Mesenchymal stem cell (in vitro differentiated cells and primary cell): ENCODE measurements at regions not wholly inside any gene's neighbourhood (a gene's known extent, or its start where the extent isn't known, plus 50 kb on each side); places are given as distances from the start of the nearest gene placed in this dataset.

Experiments
- DNase-seq: peaks from one replicate; pipeline ENCODE4 v3.0.0-alpha.2; 2013
- H2AFZ ChIP-seq: one replicate; pipeline ENCODE4 v1.6.1; 2013; ENCODE audit warnings: low read depth, mild to moderate bottlenecking, control low read depth, inconsistent platforms, low read length, moderate library complexity
- H2AK5ac ChIP-seq: 2 replicates; pipeline ENCODE4 v1.6.1; 2013; ENCODE audit warnings: low read length, moderate library complexity, mild to moderate bottlenecking, inconsistent platforms; ENCODE audit not compliant: severe bottlenecking
- H2BK120ac ChIP-seq: one replicate; pipeline ENCODE4 v1.6.1; 2013; ENCODE audit warnings: low read depth, mild to moderate bottlenecking, inconsistent platforms, low read length, moderate library complexity
- H2BK12ac ChIP-seq, 2 experiments: one replicate each; pipeline ENCODE4 v1.6.1; 2013; ENCODE audit warnings: inconsistent platforms in 2 of 2, low read length in 2 of 2, mild to moderate bottlenecking in 2 of 2, moderate library complexity in 2 of 2, control low read depth in 1 of 2
- H2BK15ac ChIP-seq: one replicate; pipeline ENCODE4 v1.6.1; 2013; ENCODE audit warnings: mild to moderate bottlenecking, low read depth, inconsistent platforms; ENCODE audit not compliant: poor library complexity, severe bottlenecking
- H2BK5ac ChIP-seq: 2 replicates; pipeline ENCODE4 v1.6.1; 2013; ENCODE audit warnings: low read depth, mild to moderate bottlenecking, low read length, control low read depth, inconsistent platforms; ENCODE audit not compliant: poor library complexity, severe bottlenecking
- H3K14ac ChIP-seq, 2 experiments: one replicate each; pipeline ENCODE4 v1.6.1; 2013; ENCODE audit warnings: inconsistent platforms in 2 of 2, low read length in 2 of 2, control low read depth in 1 of 2, mild to moderate bottlenecking in 1 of 2, moderate library complexity in 1 of 2
- H3K18ac ChIP-seq, 2 experiments: one replicate each; pipeline ENCODE4 v1.6.1; 2013; ENCODE audit warnings: inconsistent platforms in 2 of 2, low read length in 2 of 2, control low read depth in 1 of 2, low read depth in 1 of 2, mild to moderate bottlenecking in 1 of 2
- H3K23ac ChIP-seq, 2 experiments: one replicate each; pipeline ENCODE4 v1.6.1; 2013; ENCODE audit warnings: inconsistent platforms in 2 of 2, low read length in 2 of 2, mild to moderate bottlenecking in 2 of 2, moderate library complexity in 2 of 2, control low read depth in 1 of 2
- H3K27ac ChIP-seq: 2 replicates; pipeline ENCODE4 v1.5.1; 2013; ENCODE audit warnings: mild to moderate bottlenecking, moderate library complexity, low read length, control low read depth, inconsistent platforms; ENCODE audit not compliant: poor library complexity, severe bottlenecking
- H3K27me3 ChIP-seq, 2 experiments: 2 replicates each; pipeline versions ENCODE4 v1.6.1 to v1.7.0; 2013; ENCODE audit warnings: low read length in 2 of 2, mild to moderate bottlenecking in 2 of 2, moderate library complexity in 2 of 2, control low read depth in 1 of 2, inconsistent platforms in 1 of 2; ENCODE audit not compliant: control insufficient read depth in 1 of 2, insufficient read depth in 1 of 2
- H3K36me3 ChIP-seq, 2 experiments: 2 replicates each; pipeline versions ENCODE4 v1.6.1 to v1.7.0; 2013; ENCODE audit warnings: low read length in 2 of 2, control low read depth in 1 of 2, inconsistent platforms in 1 of 2, low read depth in 1 of 2, mild to moderate bottlenecking in 1 of 2; ENCODE audit not compliant: insufficient read depth in 2 of 2, control insufficient read depth in 1 of 2
- H3K4ac ChIP-seq, 2 experiments: one replicate each; pipeline ENCODE4 v1.6.1; 2013; ENCODE audit warnings: inconsistent platforms in 2 of 2, low read length in 2 of 2, mild to moderate bottlenecking in 2 of 2, moderate library complexity in 2 of 2, control low read depth in 1 of 2, low read depth in 1 of 2
- H3K4me1 ChIP-seq: 2 replicates; pipeline ENCODE4 v1.6.1; 2013; ENCODE audit warnings: low read depth, low read length, control low read depth; ENCODE audit not compliant: control insufficient read depth, insufficient read depth
- H3K4me2 ChIP-seq: 2 replicates; pipeline ENCODE4 v1.6.1; 2013; ENCODE audit warnings: low read length, mild to moderate bottlenecking, inconsistent platforms; ENCODE audit not compliant: poor library complexity, severe bottlenecking
- H3K4me3 ChIP-seq, 2 experiments: 2 replicates each; pipeline versions ENCODE4 v1.5.1 to v1.7.0; 2013; ENCODE audit warnings: low read length in 2 of 2, mild to moderate bottlenecking in 2 of 2, control low read depth in 1 of 2, low read depth in 1 of 2; ENCODE audit not compliant: insufficient read depth in 1 of 2
- H3K79me1 ChIP-seq: replicated peaks from 2 replicates; pipeline ENCODE4 v1.6.1; 2013; ENCODE audit warnings: mild to moderate bottlenecking, control low read depth, low read length, inconsistent platforms; ENCODE audit not compliant: poor library complexity, severe bottlenecking
- H3K9ac ChIP-seq: 2 replicates; pipeline ENCODE4 v1.7.0; 2013; ENCODE audit warnings: mild to moderate bottlenecking, low read length, moderate library complexity
- H3K9me3 ChIP-seq: 2 replicates; pipeline ENCODE4 v1.7.0; 2013; ENCODE audit warnings: mild to moderate bottlenecking, low read length; ENCODE audit not compliant: control insufficient read depth
- H4K8ac ChIP-seq: one replicate; pipeline ENCODE4 v1.6.1; 2013; ENCODE audit warnings: inconsistent platforms, mild to moderate bottlenecking, low read length, moderate library complexity
- H4K91ac ChIP-seq: one replicate; pipeline ENCODE4 v1.6.1; 2013; ENCODE audit warnings: mild to moderate bottlenecking, low read length, inconsistent platforms
- WGBS: methylation state at CpG from one replicate; pipeline ENCODE4 v1.1.7; 2013; ENCODE audit warnings: mixed read lengths; 5-methylcytosine and 5-hydroxymethylcytosine counted together

DNA sequence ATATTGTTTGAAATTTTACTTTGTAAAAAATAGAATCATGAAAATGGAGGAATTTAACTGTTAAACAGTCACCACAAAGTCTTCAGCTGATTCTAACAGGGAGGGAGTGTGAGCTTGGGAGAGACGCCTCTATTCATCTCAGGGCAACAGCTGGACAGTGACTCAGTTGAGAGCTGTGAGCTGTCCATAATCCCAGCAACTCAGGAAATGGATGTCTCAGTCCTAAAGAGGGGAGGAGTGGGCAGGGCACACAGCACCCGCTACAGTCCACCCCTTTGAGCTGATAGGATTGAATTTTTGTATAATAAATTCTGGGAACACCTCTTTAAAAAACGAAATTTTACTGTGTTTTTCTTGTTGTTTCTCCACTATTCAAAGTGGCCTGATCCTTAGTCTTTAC, 255.1 kb upstream of the THUMPD2 start:
- Histone ChIP-seq H3K79me1 (no peaks in the 10 kb centered on the region), H4K8ac (no peak overlapping the region), H3K4ac (no peak overlapping the region), H2BK120ac (no peak overlapping the region), H3K36me3 (no peaks in the 10 kb centered on the region), H3K4me3 (no peak overlapping the region), H3K27me3 (no peaks in the 10 kb centered on the region), H2AFZ (no peak overlapping the region), H3K9ac (no peak overlapping the region), H2BK12ac (no peak overlapping the region), H3K18ac (no peak overlapping the region), H3K4me1 (peaks cover 1% of the 10 kb centered on the region), H3K27ac (no peak overlapping the region), H2AK5ac (no peak overlapping the region), H3K23ac (no peak overlapping the region), H2BK15ac (no peak overlapping the region), H3K14ac (no peak overlapping the region), H4K91ac (no peak overlapping the region), H2BK5ac (no peak overlapping the region), H3K9me3 (no peaks in the 10 kb centered on the region), H3K4me2 (no peak overlapping the region)
- WGBS, result 45% methylated on average over 2 of the region's 3 CpGs
- peak; percentile 73 for DNase-seq

DNA sequence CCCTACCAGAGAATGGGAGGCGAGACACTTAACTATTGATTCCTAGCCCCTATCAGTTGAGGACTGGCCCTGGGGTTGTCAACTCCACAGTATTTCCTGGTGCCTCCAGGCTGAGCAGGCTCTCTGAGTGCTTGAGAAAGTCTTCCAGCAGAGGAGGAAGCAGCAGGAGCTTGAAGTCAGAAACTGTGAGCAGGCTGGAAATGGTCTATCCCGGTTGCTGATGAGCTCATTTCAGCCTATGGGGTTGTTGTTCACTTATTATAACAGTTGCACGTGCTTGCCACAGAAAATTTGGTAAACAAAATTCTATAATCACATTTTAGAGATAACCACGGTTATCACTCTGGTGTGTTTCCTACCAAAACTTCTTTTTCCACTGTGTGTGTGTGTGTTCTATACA, 254.7 kb upstream of the THUMPD2 start:
- Histone ChIP-seq H4K8ac (peak overlapping the region; percentile 24), H3K36me3 (no peaks in the 10 kb centered on the region), H2BK12ac (no peak overlapping the region), H2BK15ac (no peak overlapping the region), H3K4me1 (peaks cover 1% of the 10 kb centered on the region), H3K27ac (no peak overlapping the region), H2BK5ac (no peak overlapping the region), H3K79me1 (no peaks in the 10 kb centered on the region), H4K91ac (no peak overlapping the region), H3K4me2 (no peak overlapping the region), H3K9me3 (no peaks in the 10 kb centered on the region), H3K18ac (peak overlapping the region; percentile 1 to 2), H3K9ac (no peak overlapping the region), H2BK120ac (no peak overlapping the region), H2AFZ (no peak overlapping the region), H3K4ac (no peak overlapping the region), H2AK5ac (no peak overlapping the region), H3K27me3 (no peaks in the 10 kb centered on the region), H3K14ac (no peak overlapping the region), H3K23ac (no peak overlapping the region), H3K4me3 (no peak overlapping the region)
- peak; percentile 15 for DNase-seq
- 63% methylated on average over 3 of the region's 4 CpGs for WGBS

DNA sequence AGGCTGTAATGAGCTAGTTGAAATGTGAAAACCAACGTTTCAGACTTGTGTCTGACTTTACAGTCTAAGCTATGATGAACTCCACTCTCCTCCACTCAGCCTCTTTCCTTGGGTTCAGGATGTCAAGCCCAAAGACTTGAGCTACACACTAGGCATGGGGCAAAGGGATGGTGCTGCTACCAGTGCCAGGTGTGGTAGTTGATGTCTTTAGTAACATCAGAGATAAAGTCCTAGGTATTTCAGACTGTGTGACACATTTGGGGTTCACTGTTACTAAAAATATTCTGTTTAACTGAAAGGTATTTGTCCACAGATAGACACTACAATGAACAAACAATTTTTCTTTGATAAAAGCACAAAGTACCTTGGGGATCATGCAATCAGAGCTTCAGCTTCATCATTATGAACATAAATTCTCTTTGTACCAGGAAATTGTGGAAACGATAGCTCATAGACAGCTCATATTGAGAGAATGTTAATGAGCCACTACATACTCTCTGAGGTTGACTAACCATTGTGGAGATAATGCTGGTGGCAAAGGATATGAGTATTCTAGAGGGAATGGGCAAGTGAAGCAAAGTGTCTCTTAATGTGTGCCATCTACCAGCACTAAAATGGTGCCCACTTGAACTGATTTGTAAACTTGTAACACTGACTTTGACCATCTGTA, 253.7 kb upstream of the THUMPD2 start:
- H2BK120ac ChIP-seq, result no peak overlapping the region
- H2BK5ac ChIP-seq, result no peak overlapping the region
- H2BK12ac ChIP-seq, result no peak overlapping the region
- no peaks in the 10 kb centered on the region for H3K9me3 ChIP-seq
- no peak overlapping the region for H3K9ac ChIP-seq
- H3K27me3 ChIP-seq, result no peaks in the 10 kb centered on the region
- H4K8ac ChIP-seq, result no peak overlapping the region
- no peak overlapping the region for H2AK5ac ChIP-seq
- no peak overlapping the region for H3K14ac ChIP-seq
- H3K4me2 ChIP-seq, result no peak overlapping the region
- DNase-seq, result peak; percentile 66
- WGBS, result 58% methylated on average over 2 of the region's 2 CpGs
- no peak overlapping the region for H3K18ac ChIP-seq
- no peak overlapping the region for H3K27ac ChIP-seq
- no peak overlapping the region for H3K4ac ChIP-seq
- H3K4me3 ChIP-seq, result no peak overlapping the region
- H3K36me3 ChIP-seq, result no peaks in the 10 kb centered on the region
- H2BK15ac ChIP-seq, result no peak overlapping the region
- H3K79me1 ChIP-seq, result no peaks in the 10 kb centered on the region
- H4K91ac ChIP-seq, result no peak overlapping the region
- H3K23ac ChIP-seq, result no peak overlapping the region
- H3K4me1 ChIP-seq, result peaks cover 1% of the 10 kb centered on the region
- H2AFZ ChIP-seq, result no peak overlapping the region

DNA sequence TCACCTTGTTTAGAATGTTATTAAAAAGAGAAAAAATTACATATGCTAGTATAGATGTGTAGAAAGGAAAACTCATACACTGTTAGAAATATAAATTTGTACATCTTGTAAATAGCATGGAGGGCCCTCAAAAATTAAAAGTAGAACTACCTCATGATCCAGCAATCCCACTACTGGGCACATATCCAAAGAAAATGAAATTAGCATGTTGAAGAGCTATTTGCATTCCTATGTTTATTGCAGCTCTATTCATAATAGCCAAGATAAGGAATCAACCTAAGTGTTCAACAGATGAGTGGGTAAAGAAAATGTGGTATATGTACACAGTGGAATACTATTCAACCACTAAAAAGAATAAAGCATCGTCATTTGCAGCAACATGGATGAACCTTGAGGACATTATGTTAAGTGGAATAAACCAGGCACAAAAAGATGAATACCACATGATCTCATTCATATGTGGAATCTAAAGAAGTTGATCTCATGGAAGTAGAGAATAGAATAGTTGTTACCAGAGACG, 251.5 kb upstream of the THUMPD2 start:
- WGBS, result 95% methylated on average over 1 of the region's 2 CpGs
- Histone ChIP-seq H3K18ac (no peak overlapping the region), H2AFZ (no peak overlapping the region), H2BK5ac (no peak overlapping the region), H2AK5ac (no peak overlapping the region), H2BK120ac (no peak overlapping the region), H3K79me1 (no peaks in the 10 kb centered on the region), H3K9ac (no peak overlapping the region), H2BK15ac (no peak overlapping the region), H3K14ac (no peak overlapping the region), H3K4me3 (no peak overlapping the region), H3K27me3 (no peaks in the 10 kb centered on the region), H3K27ac (no peak overlapping the region), H3K4me1 (peaks cover 1% of the 10 kb centered on the region), H3K23ac (no peak overlapping the region), H4K91ac (no peak overlapping the region), H3K36me3 (no peaks in the 10 kb centered on the region), H4K8ac (no peak overlapping the region), H2BK12ac (no peak overlapping the region), H3K4ac (no peak overlapping the region), H3K4me2 (no peak overlapping the region), H3K9me3 (no peaks in the 10 kb centered on the region)
- no peak for DNase-seq
